CD14-positive monocyte (primary cell): ENCODE measurements at regions not wholly inside any gene's neighbourhood (a gene's known extent, or its start where the extent isn't known, plus 50 kb on each side); places are given as distances from the start of the nearest gene placed in this dataset.

Experiments used
- DNase-seq, 3 donors: peaks; one replicate each; pipeline ENCODE4 v3.0.0-alpha.2; 2011 to 2022
- H2AFZ ChIP-seq: 2 replicates; pipeline ENCODE4 v1.6.0; 2012; ENCODE audit warnings: mild to moderate bottlenecking, low read depth, low read length, inconsistent platforms; ENCODE audit not compliant: insufficient read depth, poor library complexity, severe bottlenecking
- H3K27ac ChIP-seq, 2 donors: 1 replicate in 1 of 2; 2 replicates in 1 of 2; pipeline ENCODE4 v1.5.1; 2012 to 2013; ENCODE audit warnings: low read length in 2 of 2, control low read depth in 1 of 2, inconsistent platforms in 1 of 2, low read depth in 1 of 2, mild to moderate bottlenecking in 1 of 2
- H3K27me3 ChIP-seq, 2 donors: one replicate each; pipeline versions ENCODE4 v1.6.0 to v1.6.1; 2011 to 2013; ENCODE audit warnings: low read length in 2 of 2; ENCODE audit not compliant: control insufficient read depth in 2 of 2, insufficient read depth in 2 of 2
- H3K36me3 ChIP-seq, 2 donors: replicated peaks in 1 of 2; 1 replicate in 1 of 2; 2 replicates in 1 of 2; pipeline versions ENCODE4 v1.5.1 to v1.6.1; 2012 to 2013; ENCODE audit warnings: low read length in 2 of 2, control low read depth in 1 of 2, inconsistent platforms in 1 of 2, mild to moderate bottlenecking in 1 of 2; ENCODE audit not compliant: insufficient read depth in 2 of 2, control insufficient read depth in 1 of 2
- H3K4me1 ChIP-seq, 2 donors: 1 replicate in 1 of 2; 2 replicates in 1 of 2; pipeline versions ENCODE4 v1.5.1 to v1.6.1; 2012 to 2013; ENCODE audit warnings: low read length in 2 of 2, control low read depth in 1 of 2, inconsistent platforms in 1 of 2, mild to moderate bottlenecking in 1 of 2, moderate library complexity in 1 of 2; ENCODE audit not compliant: insufficient read depth in 2 of 2, control insufficient read depth in 1 of 2
- H3K4me2 ChIP-seq: replicated peaks from 2 replicates; pipeline ENCODE3; 2012; ENCODE audit warnings: low read length, moderate library complexity, mild to moderate bottlenecking; ENCODE audit not compliant: poor library complexity, severe bottlenecking; ENCODE audit errors: extremely low read depth
- H3K4me3 ChIP-seq, 3 experiments: fragments of 200-600 bp in 1 of 3; sonication (generic) in 1 of 3; replicated peaks in 1 of 3; 1 replicate in 2 of 3; 2 replicates in 1 of 3; pipeline ENCODE4 v1.5.1; 2011 to 2013; ENCODE audit warnings: low read length in 3 of 3, mild to moderate bottlenecking in 3 of 3, control low read depth in 2 of 3, low read depth in 2 of 3, inconsistent platforms in 1 of 3, moderate library complexity in 1 of 3
- H3K79me2 ChIP-seq: 2 replicates; pipeline ENCODE4 v1.6.0; 2012; ENCODE audit warnings: mild to moderate bottlenecking, control low read depth, inconsistent platforms, low read length, moderate library complexity; ENCODE audit not compliant: insufficient read depth
- H3K9ac ChIP-seq: 2 replicates; pipeline ENCODE4 v1.6.0; 2017; ENCODE audit warnings: low read length, mild to moderate bottlenecking; ENCODE audit not compliant: insufficient read depth, poor library complexity, severe bottlenecking
- H3K9me3 ChIP-seq, 2 donors: replicated peaks in 1 of 2; 1 replicate in 1 of 2; 2 replicates in 1 of 2; pipeline versions ENCODE4 v1.5.1 to v1.6.1; 2012 to 2013; ENCODE audit warnings: low read length in 2 of 2, control low read depth in 1 of 2; ENCODE audit not compliant: control insufficient read depth in 1 of 2, insufficient read depth in 1 of 2
- H4K20me1 ChIP-seq: 2 replicates; pipeline ENCODE4 v1.6.0; 2012; ENCODE audit warnings: mild to moderate bottlenecking, low read length, control low read depth, moderate library complexity; ENCODE audit not compliant: insufficient read depth
- H3K27ac Mint-ChIP-seq, 7 donors: one replicate each; pipeline ENCODE4 v1.8.0; 2020; ENCODE audit warnings: mild to moderate bottlenecking in 7 of 7, mixed read lengths in 7 of 7, moderate library complexity in 6 of 7, inconsistent platforms in 2 of 7
- H3K27me3 Mint-ChIP-seq, 3 donors: one replicate each; pipeline ENCODE4 v1.8.0; 2021 to 2022; ENCODE audit warnings: low read depth in 3 of 3, mild to moderate bottlenecking in 3 of 3, mixed read lengths in 3 of 3, moderate library complexity in 3 of 3, inconsistent platforms in 1 of 3
- H3K36me3 Mint-ChIP-seq, 2 donors: one replicate each; pipeline ENCODE4 v1.8.0; 2020; ENCODE audit warnings: mixed read lengths in 2 of 2, inconsistent platforms in 1 of 2, mild to moderate bottlenecking in 1 of 2
- H3K4me1 Mint-ChIP-seq: one replicate; pipeline ENCODE4 v1.8.0; 2020; ENCODE audit warnings: mild to moderate bottlenecking, mixed read lengths
- H3K4me3 Mint-ChIP-seq, 2 donors: one replicate each; pipeline ENCODE4 v1.8.0; 2020; ENCODE audit warnings: mild to moderate bottlenecking in 2 of 2, mixed read lengths in 2 of 2, moderate library complexity in 1 of 2
- H3K9me3 Mint-ChIP-seq, 7 donors: one replicate each; pipeline ENCODE4 v1.8.0; 2020 to 2022; ENCODE audit warnings: mixed read lengths in 7 of 7, mild to moderate bottlenecking in 6 of 7, moderate library complexity in 6 of 7, inconsistent platforms in 2 of 7
- WGBS: methylation state at CpG from one replicate; pipeline ENCODE4 v1.1.5; 2013; ENCODE audit warnings: missing lambda C conversion rate; ENCODE audit not compliant: insufficient coverage; 5-methylcytosine and 5-hydroxymethylcytosine counted together
- intact Hi-C, 2 donors: fragments of 100-400 bp; cut with micrococcal nuclease; formaldehyde crosslinking; loops; one replicate each; pipeline versions ENCODE4 v1.15.0 to v1.15.1; 2023
- TF ChIP-seq, protein P1 (sequence below): fragments of 200-600 bp; IDR thresholded peaks from one replicate; pipeline ENCODE4 v1.8.0; 2022; ENCODE audit warnings: antibody characterized with exemption, mild to moderate bottlenecking

DNA sequence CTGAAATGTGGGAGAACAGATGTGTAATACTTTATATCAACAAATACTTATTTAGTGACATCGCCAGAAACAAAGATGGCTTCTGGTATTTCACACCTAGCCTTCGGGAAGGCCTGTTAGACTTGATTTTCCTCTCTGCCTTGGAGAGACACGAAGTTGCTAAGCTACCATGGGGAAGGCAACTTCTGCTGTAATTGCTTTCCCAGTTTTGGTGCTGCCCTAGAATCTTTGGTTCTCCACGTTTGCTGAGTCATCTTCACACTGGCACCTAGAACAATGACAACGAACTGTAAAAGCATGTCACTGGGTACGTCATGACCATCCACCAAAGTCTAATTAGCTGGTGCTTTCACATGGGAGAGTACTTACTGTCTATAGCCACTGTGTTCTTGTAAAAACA lies 58.7 kb upstream of the ACTR3 start:
- 89% methylated on average over 5 of the region's 6 CpGs for WGBS
- no peaks in the 10 kb centered on the region for H3K36me3 Mint-ChIP-seq
- Histone ChIP-seq H3K4me3 (no peak overlapping the region), H3K9ac (no peak overlapping the region), H3K4me1 (peaks cover 0 to 7% of the 10 kb centered on the region in 2 donors), H2AFZ (no peak overlapping the region), H3K9me3 (no peaks in the 10 kb centered on the region), H3K79me2 (no peaks in the 10 kb centered on the region), H3K4me2 (no peak overlapping the region), H3K27ac (no peak overlapping the region), H3K27me3 (no peaks in the 10 kb centered on the region), H3K36me3 (no peaks in the 10 kb centered on the region), H4K20me1 (no peaks in the 10 kb centered on the region)
- peaks cover 17% of the 10 kb centered on the region for H3K4me1 Mint-ChIP-seq
- no peak overlapping the region for H3K4me3 Mint-ChIP-seq
- no peak for DNase-seq
- peaks cover 0 to 5% (median 0%) of the 10 kb centered on the region in 7 donors for H3K9me3 Mint-ChIP-seq
- H3K27ac Mint-ChIP-seq, result no peak overlapping the region
- intact Hi-C loops, result no loop called here
- H3K27me3 Mint-ChIP-seq, result peaks cover 0 to 8% (median 1%) of the 10 kb centered on the region in 3 donors
- TF ChIP-seq, protein P1, sequence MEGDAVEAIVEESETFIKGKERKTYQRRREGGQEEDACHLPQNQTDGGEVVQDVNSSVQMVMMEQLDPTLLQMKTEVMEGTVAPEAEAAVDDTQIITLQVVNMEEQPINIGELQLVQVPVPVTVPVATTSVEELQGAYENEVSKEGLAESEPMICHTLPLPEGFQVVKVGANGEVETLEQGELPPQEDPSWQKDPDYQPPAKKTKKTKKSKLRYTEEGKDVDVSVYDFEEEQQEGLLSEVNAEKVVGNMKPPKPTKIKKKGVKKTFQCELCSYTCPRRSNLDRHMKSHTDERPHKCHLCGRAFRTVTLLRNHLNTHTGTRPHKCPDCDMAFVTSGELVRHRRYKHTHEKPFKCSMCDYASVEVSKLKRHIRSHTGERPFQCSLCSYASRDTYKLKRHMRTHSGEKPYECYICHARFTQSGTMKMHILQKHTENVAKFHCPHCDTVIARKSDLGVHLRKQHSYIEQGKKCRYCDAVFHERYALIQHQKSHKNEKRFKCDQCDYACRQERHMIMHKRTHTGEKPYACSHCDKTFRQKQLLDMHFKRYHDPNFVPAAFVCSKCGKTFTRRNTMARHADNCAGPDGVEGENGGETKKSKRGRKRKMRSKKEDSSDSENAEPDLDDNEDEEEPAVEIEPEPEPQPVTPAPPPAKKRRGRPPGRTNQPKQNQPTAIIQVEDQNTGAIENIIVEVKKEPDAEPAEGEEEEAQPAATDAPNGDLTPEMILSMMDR, result no peak

DNA sequence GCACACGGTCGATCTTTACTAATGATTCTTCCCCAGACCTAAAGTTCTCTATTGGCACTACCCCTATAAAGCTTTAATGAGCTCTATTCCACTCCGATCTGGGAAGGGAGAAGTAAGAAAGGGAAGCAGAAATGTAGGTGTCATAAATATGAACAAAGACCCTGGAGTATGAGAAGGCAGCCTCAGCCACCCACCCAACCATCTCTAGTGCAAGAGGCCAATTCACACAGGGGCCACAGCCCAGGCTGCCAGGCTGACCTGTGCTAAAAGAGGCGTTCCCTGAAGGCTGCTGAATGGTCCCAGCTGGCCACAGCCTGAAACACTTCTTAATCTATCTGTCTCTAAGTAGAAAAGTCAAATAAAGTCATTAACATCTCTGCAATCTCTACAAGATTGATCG lies 60.1 kb upstream of the ACTR3 start:
- DNase-seq, result no peak
- H3K9me3 ChIP-seq, result no peaks in the 10 kb centered on the region
- no peak overlapping the region for H3K9ac ChIP-seq
- Mint-ChIP-seq H3K27me3 (peaks cover 0 to 4% (median 0%) of the 10 kb centered on the region in 3 donors), H3K36me3 (no peaks in the 10 kb centered on the region), H3K27ac (no peak overlapping the region), H3K4me3 (no peak overlapping the region), H3K9me3 (peaks cover 0 to 2% (median 0%) of the 10 kb centered on the region in 7 donors), H3K4me1 (peaks cover 16% of the 10 kb centered on the region)
- H3K4me3 ChIP-seq, result no peak overlapping the region
- peaks cover 0 to 4% of the 10 kb centered on the region in 2 donors for H3K4me1 ChIP-seq
- H4K20me1 ChIP-seq, result no peaks in the 10 kb centered on the region
- TF ChIP-seq, protein P1, result no peak
- no peak overlapping the region for H3K4me2 ChIP-seq
- H2AFZ ChIP-seq, result no peak overlapping the region
- WGBS, result no CpG with 5 or more reads among the region's 5 CpGs
- no peaks in the 10 kb centered on the region for H3K36me3 ChIP-seq
- no peak overlapping the region for H3K27ac ChIP-seq
- intact Hi-C loops, result no loop called here
- no peaks in the 10 kb centered on the region for H3K27me3 ChIP-seq
- no peaks in the 10 kb centered on the region for H3K79me2 ChIP-seq
